Karpas-422 (cell line): ENCODE measurements at regions not wholly inside any gene's neighbourhood (a gene's known extent, or its start where the extent isn't known, plus 50 kb on each side); places are given as distances from the start of the nearest gene placed in this dataset.

Experiments used
- DNase-seq: peaks from one replicate; pipeline ENCODE4 v3.0.0-alpha.2; 2015
- H2AFZ ChIP-seq: fragments of 200-600 bp; sonication (generic); 2 replicates; pipeline ENCODE4 v1.6.1; 2014; ENCODE audit warnings: antibody characterized with exemption, low read length, mixed read lengths
- H3K27ac ChIP-seq: fragments of 200-600 bp; sonication (generic); 2 replicates; pipeline ENCODE4 v1.5.1; 2014; ENCODE audit warnings: mild to moderate bottlenecking, low read length, moderate library complexity
- H3K27me3 ChIP-seq: fragments of 200-600 bp; sonication (generic); 2 replicates; pipeline ENCODE4 v1.6.1; 2014; ENCODE audit warnings: low read length, mixed read lengths
- H3K36me3 ChIP-seq: fragments of 200-600 bp; sonication (generic); 2 replicates; pipeline ENCODE4 v1.6.1; 2014; ENCODE audit warnings: low read length, mixed read lengths; ENCODE audit not compliant: insufficient read depth
- H3K4me1 ChIP-seq: fragments of 200-600 bp; sonication (generic); 2 replicates; pipeline ENCODE4 v1.6.1; 2014; ENCODE audit warnings: mild to moderate bottlenecking, low read length, mixed read lengths
- H3K4me2 ChIP-seq: fragments of 200-600 bp; sonication (generic); 2 replicates; pipeline ENCODE4 v1.6.1; 2014; ENCODE audit warnings: low read length, low read depth, mild to moderate bottlenecking; ENCODE audit not compliant: poor library complexity, severe bottlenecking
- H3K4me3 ChIP-seq: fragments of 200-600 bp; sonication (generic); 2 replicates; pipeline ENCODE4 v1.5.1; 2014; ENCODE audit warnings: mild to moderate bottlenecking, antibody characterized with exemption, low read length, mixed read lengths
- H3K79me2 ChIP-seq: fragments of 200-600 bp; sonication (generic); 2 replicates; pipeline ENCODE4 v1.6.1; 2014; ENCODE audit warnings: mild to moderate bottlenecking, low read length, mixed read lengths
- H3K9ac ChIP-seq: fragments of 200-600 bp; sonication (generic); 2 replicates; pipeline ENCODE4 v1.6.0; 2014; ENCODE audit warnings: low read length
- H3K9me2 ChIP-seq: fragments of 200-600 bp; sonication (generic), shearing (Covaris generic); replicated peaks from 2 replicates; pipeline ENCODE4 v1.6.0; 2014; ENCODE audit warnings: mild to moderate bottlenecking, low read length, moderate library complexity; ENCODE audit not compliant: insufficient read depth
- H3K9me3 ChIP-seq: fragments of 300-700, 200-600 bp; sonication (generic); 2 replicates; pipeline ENCODE4 v1.6.1; 2014; ENCODE audit warnings: low read length, mixed read lengths
- H4K20me1 ChIP-seq: fragments of 200-600 bp; sonication (generic); 2 replicates; pipeline ENCODE4 v1.6.1; 2014; ENCODE audit warnings: mild to moderate bottlenecking, antibody characterized with exemption, low read length, low read depth; ENCODE audit not compliant: insufficient read depth

GRCh38 chr5:39497322-39497721, 72.5 kb upstream of the DAB2 start:
- H3K27ac ChIP-seq: no peak overlapping the region
- H4K20me1 ChIP-seq: no peaks in the 10 kb centered on the region
- no peaks in the 10 kb centered on the region for H3K36me3 ChIP-seq
- no peak overlapping the region for H3K9ac ChIP-seq
- no peaks in the 10 kb centered on the region for H3K4me1 ChIP-seq
- no peak overlapping the region for H2AFZ ChIP-seq
- no peak overlapping the region for H3K4me3 ChIP-seq
- H3K9me3 ChIP-seq: no peaks in the 10 kb centered on the region
- no peaks in the 10 kb centered on the region for H3K9me2 ChIP-seq
- no peak overlapping the region for H3K4me2 ChIP-seq
- no peaks in the 10 kb centered on the region for H3K79me2 ChIP-seq
- H3K27me3 ChIP-seq: no peaks in the 10 kb centered on the region
- DNase-seq: no peak

GRCh38 chr5:39495227-39495626, 70.4 kb upstream of the DAB2 start:
- no peaks in the 10 kb centered on the region for H3K36me3 ChIP-seq
- no peak overlapping the region for H3K27ac ChIP-seq
- no peaks in the 10 kb centered on the region for H4K20me1 ChIP-seq
- no peak overlapping the region for H3K4me3 ChIP-seq
- H3K9me3 ChIP-seq: peaks cover 4% of the 10 kb centered on the region; the same call in 1 of the 2 replicates
- no peak overlapping the region for H3K4me2 ChIP-seq
- H3K27me3 ChIP-seq: no peaks in the 10 kb centered on the region
- DNase-seq: no peak
- H3K9ac ChIP-seq: no peak overlapping the region
- H3K79me2 ChIP-seq: no peaks in the 10 kb centered on the region
- H3K9me2 ChIP-seq: no peaks in the 10 kb centered on the region
- H3K4me1 ChIP-seq: no peaks in the 10 kb centered on the region
- H2AFZ ChIP-seq: no peak overlapping the region

- Histone ChIP-seq H3K9ac (no peak overlapping the region), H3K9me2 (no peaks in the 10 kb centered on the region), H2AFZ (no peak overlapping the region), H3K4me3 (no peak overlapping the region), H3K27me3 (no peaks in the 10 kb centered on the region), H3K4me2 (no peak overlapping the region), H3K27ac (no peak overlapping the region), H3K36me3 (no peaks in the 10 kb centered on the region), H3K79me2 (no peaks in the 10 kb centered on the region), H4K20me1 (no peaks in the 10 kb centered on the region), H3K4me1 (no peaks in the 10 kb centered on the region), H3K9me3 (peaks cover 4% of the 10 kb centered on the region; the same call in 1 of the 2 replicates)
- DNase-seq: peak; percentile 1
Observed at GRCh38 chr5:39494534-39494933, 69.8 kb upstream of the DAB2 start.

GRCh38 chr5:39494107-39494510, 69.3 kb upstream of the DAB2 start:
- H3K9me3 ChIP-seq: peaks cover 4% of the 10 kb centered on the region; the same call in 1 of the 2 replicates
- H3K9ac ChIP-seq: no peak overlapping the region
- no peak overlapping the region for H3K4me3 ChIP-seq
- H3K36me3 ChIP-seq: no peaks in the 10 kb centered on the region
- no peaks in the 10 kb centered on the region for H3K27me3 ChIP-seq
- DNase-seq: no peak
- H3K4me1 ChIP-seq: no peaks in the 10 kb centered on the region
- no peaks in the 10 kb centered on the region for H3K9me2 ChIP-seq
- no peak overlapping the region for H2AFZ ChIP-seq
- H3K4me2 ChIP-seq: no peak overlapping the region
- H3K79me2 ChIP-seq: no peaks in the 10 kb centered on the region
- H4K20me1 ChIP-seq: no peaks in the 10 kb centered on the region
- H3K27ac ChIP-seq: no peak overlapping the region

- Histone ChIP-seq H3K9ac (no peak overlapping the region), H3K27me3 (no peaks in the 10 kb centered on the region), H4K20me1 (no peaks in the 10 kb centered on the region), H3K4me1 (no peaks in the 10 kb centered on the region), H3K36me3 (no peaks in the 10 kb centered on the region), H3K4me3 (no peak overlapping the region), H3K27ac (no peak overlapping the region), H3K79me2 (no peaks in the 10 kb centered on the region), H3K9me2 (no peaks in the 10 kb centered on the region), H3K4me2 (no peak overlapping the region), H2AFZ (no peak overlapping the region), H3K9me3 (peaks cover 4% of the 10 kb centered on the region; the same call in 1 of the 2 replicates)
- DNase-seq: peak; percentile 10
Observed at GRCh38 chr5:39491210-39491609, 66.4 kb upstream of the DAB2 start.

- Histone ChIP-seq H4K20me1 (no peaks in the 10 kb centered on the region), H3K9me3 (peaks cover 4% of the 10 kb centered on the region; the same call in 1 of the 2 replicates)
Observed at GRCh38 chr5:39489263-39489662, 64.5 kb upstream of the DAB2 start.

GRCh38 chr5:39486790-39487189, 62.0 kb upstream of the DAB2 start:
- Histone ChIP-seq H3K36me3 (no peaks in the 10 kb centered on the region), H2AFZ (no peak overlapping the region), H3K27me3 (no peaks in the 10 kb centered on the region), H3K4me1 (no peaks in the 10 kb centered on the region), H3K9me2 (no peaks in the 10 kb centered on the region), H3K79me2 (no peaks in the 10 kb centered on the region), H3K9ac (no peak overlapping the region), H3K4me3 (no peak overlapping the region), H4K20me1 (no peaks in the 10 kb centered on the region), H3K4me2 (no peak overlapping the region), H3K9me3 (peaks cover 4% of the 10 kb centered on the region; the same call in 1 of the 2 replicates), H3K27ac (no peak overlapping the region)
- peak; percentile 28 for DNase-seq

More at GRCh38 chr5:39489263-39489662, 64.5 kb upstream of the DAB2 start:
- no peak for DNase-seq
- H3K79me2 ChIP-seq: no peaks in the 10 kb centered on the region
- H3K9ac ChIP-seq: no peak overlapping the region
- no peak overlapping the region for H3K4me2 ChIP-seq
- H3K4me1 ChIP-seq: no peaks in the 10 kb centered on the region
- H3K27ac ChIP-seq: no peak overlapping the region
- H3K4me3 ChIP-seq: no peak overlapping the region
- H3K9me2 ChIP-seq: no peaks in the 10 kb centered on the region
- no peaks in the 10 kb centered on the region for H3K36me3 ChIP-seq
- H3K27me3 ChIP-seq: no peaks in the 10 kb centered on the region
- no peak overlapping the region for H2AFZ ChIP-seq

- DNase-seq: peak; percentile 32
- Histone ChIP-seq H3K27ac (no peak overlapping the region), H3K27me3 (no peaks in the 10 kb centered on the region), H3K9ac (no peak overlapping the region), H3K9me2 (no peaks in the 10 kb centered on the region), H3K79me2 (no peaks in the 10 kb centered on the region), H4K20me1 (no peaks in the 10 kb centered on the region), H3K36me3 (no peaks in the 10 kb centered on the region), H3K4me3 (no peak overlapping the region), H3K4me1 (no peaks in the 10 kb centered on the region), H3K9me3 (peaks cover 4% of the 10 kb centered on the region; the same call in 1 of the 2 replicates), H3K4me2 (no peak overlapping the region), H2AFZ (no peak overlapping the region)
Observed at GRCh38 chr5:39486361-39486760, 61.6 kb upstream of the DAB2 start.

GRCh38 chr5:39485079-39485478, 60.3 kb upstream of the DAB2 start:
- Histone ChIP-seq H3K79me2 (no peaks in the 10 kb centered on the region), H3K4me2 (no peak overlapping the region), H3K36me3 (no peaks in the 10 kb centered on the region), H3K4me1 (no peaks in the 10 kb centered on the region), H3K27ac (no peak overlapping the region), H3K4me3 (no peak overlapping the region), H3K27me3 (no peaks in the 10 kb centered on the region), H3K9me3 (no peaks in the 10 kb centered on the region), H2AFZ (no peak overlapping the region), H4K20me1 (no peaks in the 10 kb centered on the region), H3K9ac (no peak overlapping the region), H3K9me2 (no peaks in the 10 kb centered on the region)
- no peak for DNase-seq
